ENCODE measurements at regions not wholly inside any gene's neighbourhood (a gene's known extent, or its start where the extent isn't known, plus 50 kb on each side); places are given as distances from the start of the nearest gene placed in this dataset.

DNA sequence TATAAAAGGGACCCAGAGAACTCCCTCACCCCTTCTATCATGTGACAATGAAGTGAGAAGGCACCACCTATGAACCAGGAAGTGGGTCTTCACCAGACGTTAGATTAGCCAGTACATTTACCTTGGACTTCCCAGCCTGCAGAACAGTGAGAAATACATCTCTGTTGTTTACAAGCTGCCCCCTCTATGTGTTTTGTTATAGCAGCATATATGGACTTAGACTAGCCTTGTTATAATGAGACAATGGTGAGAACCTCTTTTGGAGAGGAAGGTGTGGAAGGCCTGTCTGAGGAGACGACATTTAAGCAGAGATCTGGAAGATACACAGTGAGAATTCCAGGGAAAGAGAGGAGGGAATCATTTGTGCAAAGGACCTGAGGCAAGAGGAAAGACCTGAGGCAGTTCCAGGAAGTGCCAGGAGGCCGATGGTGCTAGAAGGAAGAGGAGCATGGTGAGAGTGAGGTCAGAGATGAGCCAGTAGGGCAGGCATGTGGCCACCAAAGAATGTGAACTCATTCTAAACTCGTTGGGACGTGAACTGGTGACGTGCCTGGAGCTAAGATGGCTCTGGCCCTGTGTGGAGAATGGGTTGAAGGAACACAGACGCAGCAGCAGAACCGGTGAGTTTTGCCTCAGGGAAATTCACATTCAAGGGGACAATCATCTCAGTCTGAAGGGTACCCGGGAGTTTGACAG, 98.9 kb upstream of the IRF2BP2 start:
- no peak for DNase-seq

DNA sequence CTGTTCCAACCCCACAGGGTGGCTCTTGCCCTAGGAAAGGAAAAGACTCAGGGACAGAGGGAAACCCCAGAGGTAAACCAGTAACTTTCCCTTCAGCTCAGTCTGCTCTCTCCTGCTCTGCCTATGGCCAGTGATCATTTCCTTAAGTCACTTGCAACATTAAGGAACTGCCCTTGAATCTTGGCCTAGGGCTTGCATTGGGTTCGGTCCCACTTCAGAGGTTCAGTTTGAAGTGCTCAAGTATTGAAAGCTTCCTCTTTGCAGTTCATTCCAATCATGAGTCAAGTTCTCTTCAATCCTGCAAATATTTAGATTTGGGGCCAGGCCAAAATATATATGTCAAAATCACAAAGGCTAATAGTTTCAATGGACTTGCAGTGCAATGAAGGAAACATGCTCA, 97.7 kb upstream of the IRF2BP2 start:
- DNase-seq = no peak

DNA sequence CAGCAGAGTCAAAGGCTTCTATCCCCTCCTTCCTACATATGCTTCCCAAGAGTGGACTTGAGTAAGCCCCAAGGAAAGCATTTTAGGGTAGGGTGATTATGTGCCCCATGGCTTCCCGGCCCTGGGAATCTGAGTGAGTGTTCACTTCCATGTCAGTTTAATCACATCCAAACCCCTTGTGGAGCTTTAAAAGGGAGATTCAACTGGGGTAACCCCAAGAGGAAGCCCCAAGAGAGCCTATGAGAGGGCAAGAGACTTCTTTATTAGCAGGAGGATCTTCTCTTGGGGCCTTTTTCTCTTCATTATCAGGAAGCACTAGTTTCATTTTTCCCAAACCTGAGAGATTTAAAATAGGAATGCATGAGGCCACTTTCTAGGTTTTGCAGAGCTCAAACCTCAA, 97.0 kb upstream of the IRF2BP2 start:
- DNase-seq = no peak

DNA sequence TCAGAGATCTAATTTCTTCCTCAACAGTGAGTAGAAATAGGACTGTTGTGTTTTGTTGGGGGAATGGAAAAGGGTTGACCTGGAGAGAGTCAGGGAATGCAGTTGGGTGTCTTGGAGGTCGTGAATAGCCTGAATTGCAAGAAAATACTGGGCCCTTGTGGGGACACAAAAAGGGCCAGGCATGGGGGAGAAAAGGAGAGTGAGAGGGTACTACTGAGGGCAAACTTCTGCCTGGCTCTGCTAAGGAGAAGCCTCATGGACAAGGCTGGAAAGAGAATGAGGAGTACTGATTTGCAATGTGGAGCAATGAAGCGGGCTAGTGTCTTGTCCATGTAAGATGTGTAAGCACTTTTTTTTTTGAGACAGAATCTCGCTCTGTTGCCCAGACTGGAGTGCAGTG, 96.2 kb upstream of the IRF2BP2 start:
- DNase-seq = no peak

DNA sequence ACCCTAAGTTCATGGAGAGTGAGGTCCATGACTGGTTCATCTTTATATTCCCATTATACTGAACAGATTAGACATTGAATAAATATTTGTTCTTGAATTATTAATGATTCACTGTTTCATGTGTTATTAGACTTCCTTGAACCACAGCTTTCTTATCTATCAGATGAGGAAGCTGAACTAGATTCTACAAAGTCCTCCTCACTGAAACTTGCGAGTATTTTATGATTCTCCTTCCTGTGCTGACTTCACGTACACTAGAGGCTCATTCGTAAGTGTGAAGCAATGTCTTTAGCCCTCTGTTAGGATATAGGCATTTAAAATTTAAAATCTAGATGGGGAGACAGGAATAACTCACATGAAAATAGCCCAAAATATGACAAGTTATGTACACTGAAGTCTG, 95.6 kb upstream of the IRF2BP2 start:
- no peak for DNase-seq

DNA sequence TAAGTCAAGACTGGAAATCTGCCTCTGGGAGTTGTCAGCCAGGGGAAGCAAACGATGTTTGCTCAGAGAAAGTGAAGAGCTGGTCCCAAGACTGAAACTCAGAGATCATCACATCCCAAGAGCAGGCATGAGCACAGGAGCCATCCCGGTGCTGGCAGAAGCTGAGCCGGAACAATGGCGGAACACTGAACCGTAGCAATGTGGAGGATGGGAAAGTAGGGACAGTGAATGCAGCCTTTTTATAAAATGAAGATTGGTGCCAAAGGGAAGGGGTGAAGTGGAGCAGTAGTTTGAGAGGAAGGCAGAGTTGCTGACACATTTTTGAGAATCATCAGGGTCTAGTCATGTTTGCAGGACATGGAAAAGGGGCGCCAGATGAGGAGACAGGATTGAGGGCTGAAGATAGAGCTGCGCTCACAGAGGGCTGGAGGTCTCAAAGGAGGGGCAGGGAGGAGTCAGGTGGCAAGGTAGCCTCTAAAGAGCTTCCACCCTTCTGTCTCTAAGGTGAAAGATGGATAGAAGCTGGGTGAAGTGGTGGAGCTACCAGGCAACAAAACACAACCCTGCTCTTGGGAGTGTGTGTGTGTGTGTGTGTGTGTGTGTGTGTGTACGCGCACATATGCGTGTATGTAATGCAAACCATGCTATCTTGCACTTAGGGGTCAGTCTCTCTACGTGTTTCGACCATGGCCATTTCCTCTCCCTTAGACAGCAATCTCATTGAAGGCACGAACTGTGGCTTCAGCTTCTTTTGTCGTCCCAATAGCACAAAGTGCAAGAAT, 94.3 kb upstream of the IRF2BP2 start:
- DNase-seq = no peak

DNA sequence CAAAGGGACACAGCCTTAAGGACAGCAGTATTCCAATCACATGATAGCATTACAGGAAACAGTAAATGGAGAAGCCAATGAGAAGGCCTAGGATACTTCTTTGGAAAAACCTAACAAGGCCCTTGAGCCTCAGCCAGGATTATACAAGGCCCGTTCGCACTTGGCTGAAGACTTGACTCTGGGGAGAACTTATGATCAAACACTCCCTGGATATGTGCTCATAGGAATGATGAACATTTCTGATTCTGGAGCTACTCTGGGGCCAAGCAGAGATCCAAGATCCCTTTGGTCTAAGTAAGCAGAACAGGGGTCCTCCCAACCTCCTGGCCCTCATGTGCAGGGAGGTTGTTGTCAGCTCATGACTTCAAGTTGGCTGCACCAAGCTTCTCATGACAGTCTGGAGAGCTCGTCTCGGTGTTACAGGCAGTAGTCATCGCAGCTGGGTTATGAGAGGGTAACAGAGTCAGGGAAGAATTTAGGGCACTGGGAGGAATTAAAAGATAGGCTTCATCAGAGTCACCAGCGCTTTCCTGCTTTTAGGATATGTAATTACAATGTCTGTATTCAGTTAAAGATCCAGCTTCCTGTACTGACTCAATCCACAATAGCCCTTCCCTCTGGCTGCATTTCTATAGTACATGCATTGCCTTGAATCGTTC, 92.5 kb upstream of the IRF2BP2 start:
- DNase-seq = no peak

DNA sequence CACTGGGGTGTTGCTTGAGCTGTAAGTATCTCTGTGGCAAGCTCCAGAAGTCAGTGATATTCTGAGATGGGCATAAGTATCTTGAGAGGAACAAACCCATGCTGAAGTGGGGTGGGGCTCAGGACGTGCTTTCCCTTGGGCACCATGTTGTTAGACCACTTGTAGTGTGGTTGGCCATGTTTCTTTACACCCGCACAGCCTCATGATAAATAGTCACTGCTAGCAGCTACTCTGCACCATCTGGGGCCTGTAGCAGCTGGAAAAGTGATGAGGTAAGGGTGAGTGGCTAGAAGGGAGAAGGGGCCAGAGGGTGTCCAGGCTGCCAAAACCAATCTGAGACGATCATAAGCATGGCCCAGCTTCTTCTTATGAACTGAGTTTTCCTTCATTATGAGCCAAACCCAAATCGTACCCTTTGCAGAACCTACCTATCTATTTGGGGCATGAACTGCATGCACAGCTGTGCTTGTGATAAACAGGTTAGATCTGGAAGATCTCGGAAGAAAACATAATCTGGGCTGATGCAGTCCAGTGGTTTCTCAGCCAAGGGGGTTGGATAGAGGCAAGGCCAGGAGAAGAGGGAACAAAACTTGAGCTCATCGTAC, 91.9 kb upstream of the IRF2BP2 start:
- DNase-seq = no peak

DNA sequence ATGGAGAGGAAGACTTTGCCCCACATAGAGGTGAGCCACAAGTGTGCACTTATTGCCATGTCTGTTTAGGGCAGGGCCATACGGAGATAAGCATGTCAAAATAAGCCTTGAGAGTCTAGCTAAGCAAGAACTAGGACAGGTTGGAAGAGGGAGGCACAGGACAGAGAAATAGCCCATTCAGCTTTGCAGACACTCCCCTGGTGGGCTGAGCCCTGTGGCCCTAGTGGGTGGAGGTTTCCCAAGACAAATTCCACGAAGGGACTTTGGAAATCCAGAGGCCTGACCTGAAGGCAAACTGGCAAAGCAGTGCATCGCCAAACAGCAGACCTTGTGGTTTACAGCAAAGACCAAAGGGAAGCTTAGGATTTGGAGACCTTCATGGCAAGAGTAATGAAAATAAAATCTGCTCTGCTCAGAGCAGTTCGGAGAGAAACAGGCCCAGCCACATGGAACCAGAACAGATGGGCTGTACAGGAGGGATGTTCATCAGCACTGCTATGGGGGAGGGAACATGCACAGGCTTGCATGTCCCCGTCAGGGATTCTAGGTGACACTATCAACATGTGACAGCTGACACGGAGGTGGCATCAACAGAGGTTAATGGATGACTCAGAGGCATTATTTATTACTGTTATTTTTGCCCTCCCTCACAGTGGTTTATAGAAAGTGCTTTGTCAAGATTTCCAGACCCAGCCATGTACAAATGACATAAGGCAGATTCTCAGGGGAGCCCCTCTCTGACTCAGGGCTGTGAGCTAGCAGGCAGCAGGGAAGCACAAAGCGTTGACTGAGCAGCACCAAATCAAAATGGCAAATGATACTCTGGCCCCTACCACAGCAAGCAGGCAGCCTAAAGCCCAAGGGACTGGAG, 90.1 kb upstream of the IRF2BP2 start:
- DNase-seq = peak; percentile 8 to 55

DNA sequence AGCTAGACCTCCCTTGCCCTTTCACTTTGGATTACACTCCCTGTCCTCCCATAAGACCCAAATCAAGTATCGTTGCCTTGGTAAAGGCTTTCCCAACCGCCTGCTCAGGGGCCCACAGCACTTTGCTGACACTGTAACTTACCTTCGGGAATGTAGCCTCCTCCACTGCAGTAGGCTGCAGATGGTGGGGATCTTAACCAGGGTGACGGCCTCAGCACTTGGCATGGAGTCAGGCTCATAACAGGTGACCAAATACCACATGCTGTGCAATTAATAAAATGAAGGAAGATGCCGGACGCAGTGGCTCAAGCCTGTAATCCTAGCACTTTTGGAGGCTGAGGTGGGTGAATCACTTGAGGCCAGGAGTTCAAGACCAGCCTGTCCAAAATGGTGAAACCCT, 88.7 kb upstream of the IRF2BP2 start:
- no peak for DNase-seq

DNA sequence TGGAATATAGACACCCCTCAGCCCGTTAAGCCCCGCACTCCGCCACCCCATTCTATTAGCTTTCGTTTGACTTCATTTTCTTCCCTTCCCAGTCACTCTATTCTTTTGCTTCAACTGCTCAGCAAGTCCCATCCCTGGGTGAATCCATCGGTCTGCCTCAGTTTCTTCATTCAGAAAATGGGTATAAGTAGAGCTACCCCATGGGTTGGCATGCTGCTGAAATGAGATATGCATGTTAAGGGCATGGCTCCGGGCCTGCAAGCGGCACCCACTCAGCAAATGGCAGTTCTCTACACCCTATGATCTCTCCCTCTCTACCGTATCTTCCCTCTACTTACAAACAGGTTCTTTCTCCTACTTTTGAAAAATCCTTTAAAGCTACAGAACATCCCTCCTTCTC, 87.8 kb upstream of the IRF2BP2 start:
- DNase-seq = no peak

DNA sequence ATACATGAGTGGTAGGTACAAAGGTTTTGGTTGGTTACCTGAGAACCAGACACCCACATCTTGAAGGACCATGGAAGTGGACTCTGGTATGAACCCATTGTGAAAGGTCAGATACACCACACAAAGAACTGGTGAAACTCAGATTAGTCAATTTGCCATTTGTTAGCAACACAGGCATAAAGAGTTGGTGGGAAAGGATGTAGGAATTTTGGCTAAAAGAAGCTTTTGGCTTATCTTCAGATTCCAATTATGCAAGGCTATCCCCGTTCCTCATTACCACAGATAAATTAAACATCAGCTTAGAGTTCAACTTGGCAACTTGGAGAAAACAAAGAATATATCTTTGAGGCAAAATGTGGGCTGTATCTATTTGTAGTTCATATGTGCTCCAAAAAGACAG, 87.0 kb upstream of the IRF2BP2 start:
- DNase-seq = no peak

DNA sequence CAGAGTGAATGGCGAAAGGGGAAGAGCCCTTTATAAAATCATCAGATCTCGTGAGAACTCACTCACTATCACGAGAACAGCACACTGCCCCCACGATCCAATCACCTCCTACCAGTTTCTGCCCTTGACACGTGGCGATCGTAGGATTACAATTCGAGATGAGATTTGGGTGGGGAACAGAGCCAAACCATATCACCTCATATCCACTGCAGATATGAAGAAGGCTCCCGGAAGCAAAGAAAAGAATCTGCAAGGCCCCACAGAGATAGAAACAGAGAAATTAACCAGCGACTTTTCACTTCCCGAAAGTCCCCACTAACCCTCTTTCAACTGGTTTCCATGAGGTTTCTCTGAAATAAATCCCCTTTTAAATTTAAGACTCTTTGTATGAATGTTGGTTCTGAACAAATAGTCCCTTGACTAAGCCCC, 86.2 kb upstream of the IRF2BP2 start:
- no peak for DNase-seq

DNA sequence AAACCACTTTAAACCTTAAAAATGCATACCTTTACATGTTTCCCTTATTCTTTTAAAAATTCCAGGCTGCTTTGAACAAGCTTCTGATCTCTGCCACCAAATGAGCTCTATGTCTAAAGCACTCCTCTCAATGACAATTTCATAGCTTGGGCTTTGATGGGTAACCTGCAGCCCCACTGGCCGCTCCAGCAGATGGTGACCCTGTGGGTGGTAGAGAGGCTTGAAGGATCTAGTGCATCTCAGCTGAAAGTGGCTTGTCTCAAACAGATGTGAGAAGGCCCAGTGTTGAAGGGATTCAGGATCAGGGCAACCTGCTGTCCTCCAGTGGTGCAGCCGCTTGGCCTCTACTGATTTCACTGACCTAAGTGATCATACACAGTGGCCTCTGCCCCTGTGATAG, 84.7 kb upstream of the IRF2BP2 start:
- DNase-seq = no peak

DNA sequence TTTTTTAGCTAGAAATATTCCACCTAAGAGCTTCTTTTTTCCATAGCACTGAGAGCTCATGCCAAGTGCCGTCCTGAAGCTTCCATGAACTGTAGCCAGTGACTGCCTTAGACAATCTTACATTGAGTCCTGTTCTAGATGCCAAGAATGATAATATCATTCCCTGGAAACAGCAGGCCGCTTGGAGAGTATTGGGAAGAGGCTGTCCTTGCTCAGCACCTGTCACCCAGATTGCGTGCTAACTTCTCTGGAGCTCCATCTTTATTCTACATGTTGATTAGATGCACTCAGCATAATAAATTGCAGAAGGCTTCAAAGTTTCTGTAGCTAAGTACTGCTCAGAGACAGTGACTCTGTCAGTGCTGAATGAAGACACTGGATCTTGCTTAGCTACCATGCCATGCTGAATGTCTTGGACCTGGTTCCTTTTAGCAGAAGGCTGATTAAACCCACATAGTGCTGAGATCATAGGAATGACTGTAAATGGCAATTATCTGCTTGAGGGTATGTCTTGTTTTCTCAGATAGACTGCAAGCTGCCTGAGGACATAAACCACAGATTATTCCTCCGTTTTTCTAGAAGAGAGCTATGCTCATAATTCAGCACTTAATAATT, 83.1 kb upstream of the IRF2BP2 start:
- no peak for DNase-seq

DNA sequence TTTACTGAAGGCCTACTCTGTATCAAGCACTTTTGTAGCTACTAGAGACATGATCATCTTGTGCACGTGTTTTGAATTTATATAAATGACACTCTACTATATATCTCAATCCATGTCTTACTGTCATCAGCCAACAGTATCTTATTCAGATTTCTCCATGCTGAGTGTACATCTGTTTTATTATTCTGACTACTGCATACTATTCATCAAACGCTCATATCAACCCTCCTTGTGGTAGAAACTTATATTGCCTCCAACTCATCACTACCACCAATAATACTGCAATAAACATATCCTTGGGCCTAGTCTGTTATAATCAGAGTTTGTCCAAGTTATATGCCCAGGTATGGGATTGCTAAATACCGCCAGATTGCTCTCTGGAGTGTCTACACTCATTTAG, 81.6 kb upstream of the IRF2BP2 start:
- no peak for DNase-seq

DNA sequence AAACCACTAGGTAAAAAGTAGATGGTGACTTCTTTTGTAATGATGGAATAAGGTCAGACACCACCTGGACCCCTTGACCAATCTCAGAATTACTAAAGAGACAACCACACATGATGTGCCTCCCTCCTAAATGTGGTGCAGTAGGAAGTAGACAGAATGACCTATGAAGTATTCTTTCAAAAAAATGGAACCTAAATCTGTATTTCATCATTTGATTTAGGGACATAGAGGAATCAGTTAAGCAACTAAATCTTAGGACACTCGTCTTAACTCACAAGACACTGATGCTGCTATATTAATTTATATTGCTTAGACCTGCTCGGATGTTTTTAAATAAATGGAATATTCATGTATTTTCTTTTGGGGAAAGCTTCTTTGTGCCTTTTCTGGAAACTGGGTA, 80.9 kb upstream of the IRF2BP2 start:
- no peak for DNase-seq

DNA sequence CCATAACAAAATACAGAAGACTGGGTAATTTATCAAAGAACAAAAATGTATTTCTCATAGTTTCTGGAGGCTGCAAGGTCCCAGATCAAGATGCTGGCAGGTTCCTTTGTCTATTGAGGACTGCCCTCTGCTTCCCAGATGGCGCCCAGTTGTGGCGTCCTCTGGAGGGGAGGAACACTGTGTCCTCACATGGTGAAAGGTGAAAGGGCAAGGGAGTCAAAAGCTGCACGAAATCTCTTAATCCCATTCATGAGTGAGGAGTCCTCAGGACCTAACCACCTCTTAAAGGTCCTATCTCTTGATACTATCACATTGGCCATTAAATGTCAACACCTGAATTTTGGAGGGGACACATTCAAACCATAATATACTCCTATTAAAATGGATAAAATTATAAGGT, 79.3 kb upstream of the IRF2BP2 start:
- DNase-seq = no peak

DNA sequence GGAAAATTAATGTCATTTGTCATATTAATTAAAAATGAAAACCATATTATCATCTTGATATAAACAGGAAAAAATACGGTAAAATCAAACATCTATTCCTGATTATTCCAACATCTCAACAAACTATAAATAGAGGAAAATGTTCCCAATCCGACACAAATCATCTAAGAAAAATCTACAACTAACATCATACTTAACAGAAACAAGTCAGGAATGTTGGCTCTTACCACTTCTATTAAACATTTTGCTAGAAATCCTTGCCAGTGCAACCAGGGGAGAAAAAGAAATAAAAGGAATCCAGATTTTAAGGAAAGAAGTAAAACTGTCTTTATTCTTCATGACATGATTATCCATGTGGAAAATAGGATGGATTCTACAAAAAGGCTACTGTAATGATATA, 77.0 kb upstream of the IRF2BP2 start:
- DNase-seq = no peak

DNA sequence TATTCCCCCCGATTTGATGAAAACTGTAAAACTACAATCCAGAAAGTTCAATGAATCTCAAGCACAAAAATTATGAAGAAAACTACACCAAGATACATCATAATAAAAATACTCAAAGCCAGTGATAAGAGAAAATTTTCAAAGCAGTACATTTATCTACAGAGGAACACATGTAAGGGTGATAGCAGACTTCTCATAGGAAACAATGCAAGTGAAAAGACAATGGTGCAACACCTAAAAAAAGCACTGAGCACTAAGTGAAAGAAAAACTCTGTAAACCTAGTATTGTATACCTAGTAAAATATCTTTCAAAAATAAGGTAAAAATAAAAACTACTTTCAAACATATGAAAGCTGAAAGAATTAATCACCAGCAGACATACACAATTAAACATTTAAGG, 76.1 kb upstream of the IRF2BP2 start:
- DNase-seq = no peak

DNA sequence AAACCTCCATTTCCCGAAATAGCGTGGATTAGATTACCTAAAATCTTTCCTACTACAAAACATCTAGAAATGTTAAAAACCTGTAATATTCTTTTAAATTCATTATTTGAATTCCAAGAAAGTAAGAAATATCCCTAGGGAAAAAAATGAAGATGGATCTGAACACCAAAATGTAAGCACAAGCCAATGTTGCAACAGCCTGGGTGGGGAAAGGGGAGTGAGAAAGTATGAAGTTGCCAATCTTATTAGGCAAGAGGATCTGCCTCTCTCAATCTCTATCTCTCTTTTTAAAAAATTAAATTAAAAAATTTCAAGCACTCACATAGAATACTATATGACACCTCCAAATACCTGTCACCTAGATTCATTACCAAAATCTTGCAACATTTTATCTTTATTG, 74.9 kb upstream of the IRF2BP2 start:
- DNase-seq = no peak

Data from stimulated activated CD4-positive, alpha-beta T cell treated with anti-CD3 and anti-CD28 coated beads, Interleukin-4, amount 100 ng/mL, for 4 hours (primary cell).